HG02759 (cell line): ENCODE measurements at regions not wholly inside any gene's neighbourhood (a gene's known extent, or its start where the extent isn't known, plus 50 kb on each side); places are given as distances from the start of the nearest gene placed in this dataset.
"Not testable (repeated sequence)": the region's sequence is repeated elsewhere in the genome, so short reads cannot be mapped to it uniquely, and the experiment has no call there.

ENCODE experiments used
- ATAC-seq: cut with Tn5 transposase; IDR thresholded peaks from one replicate; pipeline ENCODE4 v1.9.1; 2021; ENCODE audit warnings: mild to moderate bottlenecking, moderate library complexity; ENCODE audit not compliant: unreplicated experiment

GRCh38 chr16:52386694-52387093, 160.2 kb downstream of the TOX3 start:
- ATAC-seq: no peak

GRCh38 chr16:52384378-52384777, 162.6 kb downstream of the TOX3 start:
- no peak for ATAC-seq

GRCh38 chr16:52383640-52384292, 163.2 kb downstream of the TOX3 start:
- ATAC-seq: no peak

GRCh38 chr16:52383119-52383518, 163.8 kb downstream of the TOX3 start:
- ATAC-seq: no peak

GRCh38 chr16:52379551-52379950, 167.4 kb downstream of the TOX3 start:
- no peak for ATAC-seq

- no peak for ATAC-seq
These were observed 170.2 kb downstream of the TOX3 start for GRCh38 chr16:52376676-52377280.

- ATAC-seq: no peak
These were observed 174.6 kb downstream of the TOX3 start for GRCh38 chr16:52372313-52372712.

- no peak for ATAC-seq
These were observed 178.1 kb downstream of the TOX3 start for GRCh38 chr16:52368859-52369258.

- ATAC-seq: no peak
These were observed 179.1 kb downstream of the TOX3 start for GRCh38 chr16:52367821-52368220.

GRCh38 chr16:52366983-52367382, 180.0 kb downstream of the TOX3 start:
- ATAC-seq: no peak

- peak; percentile 57 for ATAC-seq
These were observed 182.4 kb downstream of the TOX3 start for GRCh38 chr16:52364500-52364899.

- ATAC-seq: no peak
These were observed 183.9 kb downstream of the TOX3 start for GRCh38 chr16:52363082-52363481.

- ATAC-seq: no peak
These were observed 189.2 kb downstream of the TOX3 start for GRCh38 chr16:52357711-52358110.

GRCh38 chr16:52353249-52353648, 193.7 kb downstream of the TOX3 start:
- no peak for ATAC-seq

- no peak for ATAC-seq
These were observed 195.5 kb downstream of the TOX3 start for GRCh38 chr16:52351451-52351850.

- ATAC-seq: no peak
These were observed 196.8 kb downstream of the TOX3 start for GRCh38 chr16:52350031-52350642.

- ATAC-seq: no peak
These were observed 200.2 kb downstream of the TOX3 start for GRCh38 chr16:52346709-52347108.

GRCh38 chr16:52333673-52334072, 213.3 kb downstream of the TOX3 start:
- ATAC-seq: not testable (repeated sequence)

GRCh38 chr16:52320930-52321439, 226.0 kb downstream of the TOX3 start:
- ATAC-seq: no peak

GRCh38 chr16:52318302-52319009, 228.5 kb downstream of the TOX3 start:
- ATAC-seq: no peak

- no peak for ATAC-seq
These were observed 230.7 kb downstream of the TOX3 start for GRCh38 chr16:52316241-52316640.

GRCh38 chr16:52312716-52313115, 234.2 kb downstream of the TOX3 start:
- no peak for ATAC-seq
